ENCODE measurements at regions not wholly inside any gene's neighbourhood (a gene's known extent, or its start where the extent isn't known, plus 50 kb on each side); places are given as distances from the start of the nearest gene placed in this dataset.

GRCh38 chr4:31678356-31678755 lies 958.2 kb downstream of the PCDH7 start:
- Histone ChIP-seq H3K79me2 (ENCODE audit: insufficient read depth, low read length) (no peaks in the 10 kb centered on the region), H3K9me2 (ENCODE audit: low read depth, low read length) (no peaks in the 10 kb centered on the region), H3K27me3 (ENCODE audit: insufficient read depth, low read length) (no peaks in the 10 kb centered on the region), H3K27ac (ENCODE audit: low read depth, low read length, poor library complexity, severe bottlenecking) (no peak overlapping the region), H2AFZ (ENCODE audit: low read length) (no peak overlapping the region), H3K4me3 (ENCODE audit: low read depth, low read length, poor library complexity, severe bottlenecking) (no peak overlapping the region), H3K4me1 (ENCODE audit: insufficient read depth, low read length, severe bottlenecking) (no peaks in the 10 kb centered on the region), H3F3A (ENCODE audit: insufficient read depth, low read length) (no peaks in the 10 kb centered on the region), H3K9ac (ENCODE audit: low read length) (no peak overlapping the region), H3K9me3 (ENCODE audit: low read length) (no peaks in the 10 kb centered on the region), H4K20me1 (ENCODE audit: insufficient read depth, low read length) (no peaks in the 10 kb centered on the region), H3K36me3 (ENCODE audit: insufficient read depth, low read length) (no peaks in the 10 kb centered on the region), H3K4me2 (ENCODE audit: low read length) (no peak overlapping the region)
- TF ChIP-seq EZH2 (IDR thresholded peaks at IDR 0.05; ENCODE audit: borderline replicate concordance, low read length) (no peak), CTCF (IDR thresholded peaks at IDR 0.05; ENCODE audit: low read length) (no peak)

GRCh38 chr4:31682796-31683195 lies 962.6 kb downstream of the PCDH7 start:
- H3F3A ChIP-seq (ENCODE audit: insufficient read depth, low read length), result no peaks in the 10 kb centered on the region
- no peaks in the 10 kb centered on the region for H3K9me2 ChIP-seq (ENCODE audit: low read depth, low read length)
- H3K79me2 ChIP-seq (ENCODE audit: insufficient read depth, low read length), result no peaks in the 10 kb centered on the region
- no peaks in the 10 kb centered on the region for H4K20me1 ChIP-seq (ENCODE audit: insufficient read depth, low read length)
- H3K4me1 ChIP-seq (ENCODE audit: insufficient read depth, low read length, severe bottlenecking), result no peaks in the 10 kb centered on the region
- no peak overlapping the region for H2AFZ ChIP-seq (ENCODE audit: low read length)
- no peak overlapping the region for H3K9ac ChIP-seq (ENCODE audit: low read length)
- TF ChIP-seq CTCF (IDR thresholded peaks at IDR 0.05; ENCODE audit: low read length), result no peak
- TF ChIP-seq EZH2 (IDR thresholded peaks at IDR 0.05; ENCODE audit: borderline replicate concordance, low read length), result no peak
- no peaks in the 10 kb centered on the region for H3K36me3 ChIP-seq (ENCODE audit: insufficient read depth, low read length)
- no peaks in the 10 kb centered on the region for H3K27me3 ChIP-seq (ENCODE audit: insufficient read depth, low read length)
- H3K4me3 ChIP-seq (ENCODE audit: low read depth, low read length, poor library complexity, severe bottlenecking), result no peak overlapping the region
- no peak overlapping the region for H3K27ac ChIP-seq (ENCODE audit: low read depth, low read length, poor library complexity, severe bottlenecking)
- H3K4me2 ChIP-seq (ENCODE audit: low read length), result no peak overlapping the region
- H3K9me3 ChIP-seq (ENCODE audit: low read length), result no peaks in the 10 kb centered on the region

- Histone ChIP-seq H3K27ac (ENCODE audit: low read depth, low read length, poor library complexity, severe bottlenecking) (no peak overlapping the region), H3K9me2 (ENCODE audit: low read depth, low read length) (no peaks in the 10 kb centered on the region), H3K9me3 (ENCODE audit: low read length) (no peaks in the 10 kb centered on the region), H3F3A (ENCODE audit: insufficient read depth, low read length) (no peaks in the 10 kb centered on the region), H3K4me1 (ENCODE audit: insufficient read depth, low read length, severe bottlenecking) (no peaks in the 10 kb centered on the region), H4K20me1 (ENCODE audit: insufficient read depth, low read length) (no peaks in the 10 kb centered on the region), H3K4me3 (ENCODE audit: low read depth, low read length, poor library complexity, severe bottlenecking) (no peak overlapping the region), H3K27me3 (ENCODE audit: insufficient read depth, low read length) (no peaks in the 10 kb centered on the region), H3K9ac (ENCODE audit: low read length) (no peak overlapping the region), H3K4me2 (ENCODE audit: low read length) (no peak overlapping the region), H3K79me2 (ENCODE audit: insufficient read depth, low read length) (no peaks in the 10 kb centered on the region), H2AFZ (ENCODE audit: low read length) (no peak overlapping the region), H3K36me3 (ENCODE audit: insufficient read depth, low read length) (no peaks in the 10 kb centered on the region)
- TF ChIP-seq CTCF (IDR thresholded peaks at IDR 0.05; ENCODE audit: low read length) (no peak), EZH2 (IDR thresholded peaks at IDR 0.05; ENCODE audit: borderline replicate concordance, low read length) (no peak)
Measured at GRCh38 chr4:31687717-31688342, 967.7 kb downstream of the PCDH7 start.

All from OCI-LY1 (cell line).